A673 (cell line): ENCODE measurements at regions not wholly inside any gene's neighbourhood (a gene's known extent, or its start where the extent isn't known, plus 50 kb on each side); places are given as distances from the start of the nearest gene placed in this dataset.

Experiments
- BruUV-seq: library from RNA; stranded (reverse); fragments of 400-500 nt; replicated peaks from 2 replicates; lab custom pipeline; 2021; lab: Mats Ljungman, UMichigan
- CTCF ChIA-PET: fragments of 300-600 bp; sonication (Branson Sonifier 250); formaldehyde crosslinking; loops from one replicate; lab custom pipeline; 2022; ENCODE audit warnings: antibody characterized with exemption; lab: Charles Lee
- POLR2A ChIA-PET: fragments of 300-600 bp; sonication (Branson Sonifier 250); formaldehyde crosslinking; loops from one replicate; lab custom pipeline; 2022; ENCODE audit warnings: antibody characterized with exemption; ENCODE audit not compliant: low non-redundant PET; lab: Charles Lee
- DNase-seq: peaks from one replicate; pipeline ENCODE4 v3.0.0-alpha.2; 2015; ENCODE audit warnings: low spot score
- H3K27ac ChIP-seq: fragments of 200-600 bp; sonication (generic); 2 replicates; pipeline ENCODE4 v1.5.1; 2016; ENCODE audit warnings: mixed run types, low read depth, mild to moderate bottlenecking, mixed read lengths, antibody characterized with exemption, low read length; ENCODE audit not compliant: poor library complexity, severe bottlenecking
- H3K27me3 ChIP-seq: fragments of 200-600 bp; sonication (generic); replicated peaks from 2 replicates; pipeline ENCODE4 v1.6.1; 2017; ENCODE audit warnings: mixed run types, low read depth, mild to moderate bottlenecking, mixed read lengths, antibody characterized with exemption, low read length; ENCODE audit not compliant: insufficient read depth, poor library complexity
- H3K36me3 ChIP-seq: fragments of 200-600 bp; sonication (generic); 2 replicates; pipeline ENCODE4 v1.6.1; 2016; ENCODE audit warnings: mixed run types, mild to moderate bottlenecking, mixed read lengths, antibody characterized with exemption, low read length; ENCODE audit not compliant: insufficient read depth, poor library complexity, severe bottlenecking
- H3K4me1 ChIP-seq: fragments of 200-600 bp; sonication (generic); 2 replicates; pipeline ENCODE4 v1.6.1; 2017; ENCODE audit warnings: mixed run types, mild to moderate bottlenecking, mixed read lengths, antibody characterized with exemption, low read length; ENCODE audit not compliant: insufficient read depth, poor library complexity, severe bottlenecking
- H3K4me3 ChIP-seq: fragments of 200-600 bp; sonication (generic); 2 replicates; pipeline ENCODE4 v1.5.1; 2016; ENCODE audit warnings: low read depth, mixed run types, mild to moderate bottlenecking, mixed read lengths, low read length; ENCODE audit not compliant: poor library complexity, severe bottlenecking
- H3K9me3 ChIP-seq: fragments of 200-600 bp; sonication (generic); 2 replicates; pipeline ENCODE4 v1.6.1; 2016; ENCODE audit warnings: mixed run types, low read depth, mild to moderate bottlenecking, mixed read lengths, antibody characterized with exemption, low read length; ENCODE audit not compliant: poor library complexity, severe bottlenecking
- CTCF ChIP-seq: fragments of 300-800, 200-600 bp; sonication (generic); conservative IDR thresholded peaks from 2 replicates; pipeline ENCODE4 v1.5.1; 2017; ENCODE audit warnings: low read depth, mild to moderate bottlenecking, antibody characterized with exemption, low read length, moderate library complexity, mixed read lengths
- EZH2 ChIP-seq: fragments of 200-600 bp; sonication (generic); IDR thresholded peaks from 2 replicates; pipeline ENCODE4 v1.6.1; 2017; ENCODE audit warnings: borderline replicate concordance, low read depth, mild to moderate bottlenecking, mixed read lengths, antibody characterized with exemption, low read length; ENCODE audit not compliant: poor library complexity, severe bottlenecking
- intact Hi-C: fragments of 100-400 bp; cut with micrococcal nuclease; formaldehyde crosslinking; loops from one replicate; pipeline ENCODE4 v1.10.0; 2022; ENCODE audit not compliant: unreplicated experiment

- no peak overlapping the region for H3K27ac ChIP-seq
- no peak for DNase-seq
- H3K27me3 ChIP-seq = no peaks in the 10 kb centered on the region
- no peak overlapping the region for H3K4me3 ChIP-seq
- BruUV-seq = no TSS peak
- H3K9me3 ChIP-seq = no peaks in the 10 kb centered on the region
- CTCF ChIA-PET = no interaction called here
- no peaks in the 10 kb centered on the region for H3K36me3 ChIP-seq
- POLR2A ChIA-PET = no interaction called here
- intact Hi-C loops = no loop called here
- TF ChIP-seq EZH2 (no peak), CTCF (no peak)
- H3K4me1 ChIP-seq = no peaks in the 10 kb centered on the region
These were observed 131.4 kb downstream of the BBS10 start for GRCh38 chr12:76216585-76217472.

GRCh38 chr12:76208129-76208528 is 123.6 kb upstream of the NAP1L1 start:
- Histone ChIP-seq H3K9me3 (no peaks in the 10 kb centered on the region), H3K36me3 (no peaks in the 10 kb centered on the region), H3K27ac (no peak overlapping the region), H3K4me3 (no peak overlapping the region), H3K27me3 (no peaks in the 10 kb centered on the region), H3K4me1 (no peaks in the 10 kb centered on the region)
- DNase-seq = no peak
- TF ChIP-seq EZH2 (no peak), CTCF (no peak)
- intact Hi-C loops = no loop called here
- ChIA-PET CTCF (no interaction called here), POLR2A (no interaction called here)
- no TSS peak for BruUV-seq

- Histone ChIP-seq H3K4me1 (no peaks in the 10 kb centered on the region), H3K4me3 (no peak overlapping the region), H3K36me3 (no peaks in the 10 kb centered on the region), H3K27ac (no peak overlapping the region), H3K9me3 (no peaks in the 10 kb centered on the region), H3K27me3 (no peaks in the 10 kb centered on the region)
- CTCF ChIA-PET = no interaction called here
- intact Hi-C loops = no loop called here
- no peak for DNase-seq
- POLR2A ChIA-PET = no interaction called here
- no peak for TF ChIP-seq EZH2
- no peak for TF ChIP-seq CTCF
- no TSS peak for BruUV-seq
These were observed 122.2 kb upstream of the NAP1L1 start for GRCh38 chr12:76206677-76207072.
